K562 (cell line): ENCODE measurements at regions not wholly inside any gene's neighbourhood (a gene's known extent, or its start where the extent isn't known, plus 50 kb on each side); places are given as distances from the start of the nearest gene placed in this dataset.

Experiments
- ATAC-seq: fragments of 200-7000 bp; cut with Tn5 transposase; 3 replicates; pipeline ENCODE4 v1.9.1; 2020; ENCODE audit warnings: moderate library complexity
- BruUV-seq: library from RNA; stranded (reverse); fragments of 400-500 nt; replicated peaks from 2 replicates; lab custom pipeline; 2021; lab: Mats Ljungman, UMichigan
- CTCF ChIA-PET: fragments of 300-600 bp; formaldehyde crosslinking; extraction: SDS; loops from one replicate; lab custom pipeline; 2021; ENCODE audit warnings: low intra/inter-chr PET ratio; lab: Yijun Ruan, JAX
- POLR2A ChIA-PET: fragments of 300-600, 350-650 bp; sonication (Branson Sonifier 250); formaldehyde crosslinking; extraction: SDS; loops from one replicate; lab custom pipeline; 2021; ENCODE audit warnings: antibody characterized with exemption, inconsistent platforms; lab: Yijun Ruan, JAX
- DNase-seq, 4 experiments: peaks; one replicate each; pipeline versions ENCODE4 v3.0.0 to v3.0.0-alpha.2; 2011 to 2018; ENCODE audit warnings: low spot score in 3 of 4, mixed read lengths in 3 of 4; ENCODE audit errors: extremely low read depth in 1 of 4
- FAIRE-seq: peaks from 2 replicates; lab custom pipeline; 2011; peaks lifted over from hg19 to GRCh38; lab: Jason Lieb, UNC
- H2AFZ ChIP-seq: 2 replicates; pipeline ENCODE4 v1.6.0; 2011; ENCODE audit warnings: low read depth, low read length, control low read depth, inconsistent platforms
- H3K27ac ChIP-seq: fragments of 200-600 bp; 3 replicates; pipeline ENCODE4 v1.8.0; 2011; ENCODE audit warnings: low read depth, mild to moderate bottlenecking, control low read depth, inconsistent platforms, low read length, moderate library complexity, mixed read lengths; ENCODE audit errors: extremely low read depth
- H3K27me3 ChIP-seq, 2 experiments: fragments of 300-600 bp in 1 of 2; 2 replicates in 1 of 2; 3 replicates in 1 of 2; pipeline versions ENCODE4 v1.6.0 to v1.8.0; 2011; ENCODE audit warnings: inconsistent platforms in 2 of 2, low read length in 2 of 2, mild to moderate bottlenecking in 1 of 2, mixed read lengths in 1 of 2, moderate library complexity in 1 of 2; ENCODE audit not compliant: control insufficient read depth in 2 of 2, insufficient read depth in 2 of 2
- H3K36me3 ChIP-seq: fragments of 300-600 bp; 3 replicates; pipeline ENCODE4 v1.8.0; 2011; ENCODE audit warnings: mild to moderate bottlenecking, low read length, inconsistent platforms; ENCODE audit not compliant: control insufficient read depth, insufficient read depth
- H3K4me1 ChIP-seq, 2 experiments: fragments of 200-600 bp in 1 of 2; replicated peaks in 1 of 2; 2 replicates in 1 of 2; 3 replicates in 1 of 2; pipeline versions ENCODE4 v1.5.1 to v1.8.0; 2011; ENCODE audit warnings: inconsistent platforms in 2 of 2, low read length in 2 of 2, mild to moderate bottlenecking in 1 of 2, mixed read lengths in 1 of 2, moderate library complexity in 1 of 2; ENCODE audit not compliant: control insufficient read depth in 2 of 2, insufficient read depth in 2 of 2
- H3K4me2 ChIP-seq: 2 replicates; pipeline ENCODE4 v1.6.1; 2011; ENCODE audit warnings: low read length, control low read depth, inconsistent platforms, mixed read lengths; ENCODE audit not compliant: insufficient read depth
- H3K4me3 ChIP-seq: fragments of 200-600 bp; sonication (generic), shearing (Covaris generic); 2 replicates; pipeline ENCODE4 v1.5.1; 2016; ENCODE audit warnings: control low read depth, inconsistent platforms
- H3K79me2 ChIP-seq: fragments of 200-600 bp; 3 replicates; pipeline ENCODE4 v1.8.0; 2011; ENCODE audit warnings: low read length, inconsistent platforms; ENCODE audit not compliant: control insufficient read depth, insufficient read depth
- H3K9ac ChIP-seq, 2 experiments: 2 replicates each; pipeline versions ENCODE4 v1.6.0 to v1.6.1; 2011; ENCODE audit warnings: low read depth in 2 of 2, low read length in 2 of 2, control low read depth in 1 of 2, inconsistent platforms in 1 of 2, mild to moderate bottlenecking in 1 of 2, mixed read lengths in 1 of 2; ENCODE audit not compliant: insufficient read depth in 1 of 2
- H3K9me1 ChIP-seq: one replicate; pipeline ENCODE4 v1.6.0; 2011; ENCODE audit warnings: inconsistent platforms, mild to moderate bottlenecking, low read length, moderate library complexity; ENCODE audit not compliant: control insufficient read depth, insufficient read depth
- H3K9me3 ChIP-seq: replicated peaks from 2 replicates; pipeline ENCODE4 v1.5.1; 2011; ENCODE audit warnings: low read depth, low read length, inconsistent platforms; ENCODE audit not compliant: control insufficient read depth, insufficient read depth
- H4K20me1 ChIP-seq: replicated peaks from 2 replicates; pipeline ENCODE4 v1.6.1; 2011; ENCODE audit warnings: low read length, inconsistent platforms, mixed read lengths; ENCODE audit not compliant: control insufficient read depth, insufficient read depth
- ARID1B ChIP-seq: fragments of 450-650 bp; IDR thresholded peaks from 2 replicates; pipeline ENCODE4 v1.6.1; 2016; ENCODE audit warnings: antibody characterized with exemption, mild to moderate bottlenecking, inconsistent platforms
- CBFA2T3 ChIP-seq: fragments of 450-650 bp; IDR thresholded peaks from 2 replicates; pipeline ENCODE4 v1.6.1; 2017
- GATA2 ChIP-seq: sonication (generic); formaldehyde crosslinking; IDR thresholded peaks from 2 replicates; pipeline ENCODE4 v1.4.0; 2020; ENCODE audit warnings: mild to moderate bottlenecking, missing genetic modification reagents
- KHSRP ChIP-seq: fragments of 450-650 bp; IDR thresholded peaks from 2 replicates; pipeline ENCODE4 v1.6.1; 2017
- MEF2A ChIP-seq: IDR thresholded peaks from 2 replicates; pipeline ENCODE4 v1.6.1; 2011; ENCODE audit warnings: low read depth, mild to moderate bottlenecking, low read length, moderate library complexity; ENCODE audit not compliant: control insufficient read depth
- MTA1 ChIP-seq: fragments of 450-650 bp; IDR thresholded peaks from 2 replicates; pipeline ENCODE4 v1.6.1; 2017; ENCODE audit warnings: borderline replicate concordance
- NRF1 ChIP-seq, 2 experiments: fragments of 450-650 bp; IDR thresholded peaks in 1 of 2; conservative IDR thresholded peaks in 1 of 2; 2 replicates each; pipeline ENCODE4 v1.6.1; 2014; ENCODE audit warnings: mild to moderate bottlenecking in 2 of 2
- POLR2AphosphoS2 ChIP-seq: IDR thresholded peaks from 2 replicates; pipeline ENCODE4 v1.6.1; 2012; ENCODE audit warnings: low read length, improper control_type of control experiment
- SREBF1 ChIP-seq: fragments of 150-350 bp; IDR thresholded peaks from 2 replicates; pipeline ENCODE4 v1.6.1; 2014; ENCODE audit warnings: antibody characterized with exemption, low read depth, low read length, borderline replicate concordance
- SUPT5H ChIP-seq: fragments of 450-650 bp; IDR thresholded peaks from 2 replicates; pipeline ENCODE4 v1.6.1; 2016
- TEAD4 ChIP-seq, 2 experiments: sonication (generic) in 1 of 2; formaldehyde crosslinking in 1 of 2; IDR thresholded peaks; 2 replicates each; pipeline versions ENCODE4 v1.6.1 to v1.8.0; 2012 to 2022; ENCODE audit warnings: borderline replicate concordance in 1 of 2, inconsistent platforms in 1 of 2, low read length in 1 of 2, mild to moderate bottlenecking in 1 of 2, missing genetic modification reagents in 1 of 2
- THRA ChIP-seq: fragments of 450-650 bp; IDR thresholded peaks from 2 replicates; pipeline ENCODE4 v1.6.1; 2017; ENCODE audit warnings: mild to moderate bottlenecking, moderate library complexity
- USF1 ChIP-seq: sonication (generic); formaldehyde crosslinking; IDR thresholded peaks from 2 replicates; pipeline ENCODE4 v1.9.0; 2022; ENCODE audit warnings: mild to moderate bottlenecking, missing genetic modification reagents
- ZBTB8A ChIP-seq: fragments of 450-650 bp; IDR thresholded peaks from 2 replicates; pipeline ENCODE4 v1.6.1; 2018; ENCODE audit warnings: mild to moderate bottlenecking, moderate library complexity; ENCODE audit not compliant: partially characterized antibody
- ZNF445 ChIP-seq: fragments of 250-450 bp; sonication (Bioruptor Pico); IDR thresholded peaks from 2 replicates; pipeline ENCODE4 v1.4.0; 2020; ENCODE audit warnings: low read depth, mild to moderate bottlenecking, moderate library complexity
- WGBS: fragments of 100-300 bp; shearing (Covaris generic); methylation state at CpG from one replicate; pipeline ENCODE4 v1.1.6; 2016; ENCODE audit warnings: low coverage, mixed read lengths; ENCODE audit not compliant: insufficient coverage; ENCODE audit errors: missing lambda C conversion rate; 5-methylcytosine and 5-hydroxymethylcytosine counted together
- in situ Hi-C: fragments of 300-500 bp; cut with MboI; formaldehyde crosslinking; loops from 4 replicates; pipeline ENCODE4 v1.15.0; 2018; ENCODE audit warnings: inconsistent platforms, mixed read lengths
- intact Hi-C: fragments of 100-400 bp; cut with micrococcal nuclease; formaldehyde crosslinking; loops from 2 replicates; pipeline ENCODE4 v1.14.2; 2022

DNA sequence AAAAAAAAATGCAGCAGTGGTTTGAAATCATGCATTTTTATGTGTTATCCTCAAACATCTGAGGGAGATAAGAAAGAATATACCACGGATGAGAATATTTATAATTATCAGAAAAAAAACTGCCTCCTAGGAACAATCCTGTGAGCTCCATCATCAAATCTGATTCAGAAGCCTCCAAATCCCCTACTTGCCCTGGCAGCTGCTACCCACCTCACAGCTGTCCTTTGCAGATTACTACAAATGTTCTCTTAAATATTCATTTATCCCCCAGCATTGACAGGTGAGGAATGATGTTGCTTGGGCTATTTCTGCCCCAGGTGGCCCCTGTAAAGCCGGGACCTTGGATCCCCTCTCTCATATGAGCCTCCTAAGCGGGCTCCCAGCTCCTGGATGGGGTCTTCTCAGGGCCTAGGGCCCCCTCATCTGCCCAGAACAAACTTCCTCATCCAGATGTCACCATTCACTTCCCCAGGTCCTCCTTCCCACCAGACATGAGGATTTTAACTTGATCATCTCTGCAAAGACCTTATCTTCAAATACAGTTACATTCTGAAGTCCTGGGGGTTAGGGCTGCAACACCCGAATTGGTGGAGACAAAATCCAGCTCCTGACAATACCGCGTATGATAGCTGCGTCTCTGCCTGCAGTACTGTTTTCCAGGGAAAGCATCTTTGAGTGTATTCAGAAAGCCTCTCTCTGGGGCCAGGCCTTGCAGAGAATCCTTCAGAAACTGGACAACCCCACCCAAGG is 81.9 kb upstream of the INSIG1 start:
- H2AFZ ChIP-seq: no peak overlapping the region
- no peak for TF ChIP-seq TEAD4 (IDR thresholded peaks at IDR 0.05; ENCODE audit: low read length)
- no peak for TF ChIP-seq TEAD4 (CRISPR knock-in tag; IDR thresholded peaks at IDR 0.05; ENCODE audit: borderline replicate concordance)
- TF ChIP-seq GATA2: no peak
- TF ChIP-seq SUPT5H: no peak
- TF ChIP-seq MTA1: no peak
- TF ChIP-seq ZBTB8A: no peak
- no peak for TF ChIP-seq SREBF1
- no peak for TF ChIP-seq ARID1B
- no peak for TF ChIP-seq MEF2A
- 0 out of 2 replicates have a peak, but pooled peaks have one; percentile 23 for TF ChIP-seq POLR2AphosphoS2
- no peak for TF ChIP-seq ZNF445
- TF ChIP-seq KHSRP: no peak
- TF ChIP-seq CBFA2T3: no peak
- no peak for TF ChIP-seq NRF1 (conservative IDR thresholded peaks at IDR 0.05 in 1 of 2, IDR thresholded peaks at IDR 0.05 in 1 of 2)
- TF ChIP-seq USF1 (CRISPR knock-in tag): 0 out of 2 replicates have a peak, but pooled peaks have one; percentile 19
- no peak for TF ChIP-seq THRA
- TF ChIP-seq, all 486 proteins: peak for 2
- Histone ChIP-seq H3K27ac (no peak overlapping the region), H3K9me3 (no peaks in the 10 kb centered on the region), H3K79me2 (no peaks in the 10 kb centered on the region), H3K4me2 (no peak overlapping the region), H3K4me3 (no peak overlapping the region), H4K20me1 (peaks cover 12% of the 10 kb centered on the region; the same call in 1 of the 2 replicates), H3K4me1 (peaks cover 15 to 31% of the 10 kb centered on the region in 2 experiments), H3K9ac (no peak overlapping the region), H3K9me1 (no peaks in the 10 kb centered on the region), H3K27me3 (peaks cover 25 to 50% of the 10 kb centered on the region in 2 experiments), H3K36me3 (no peaks in the 10 kb centered on the region)
- POLR2A ChIA-PET: interaction anchor here (0.5 to 11.6 kb wide), 6 partner anchors 8 to 192 kb away, joined by 3 to 127 read pairs (median 4); no protein-coding TSS in a partner anchor
- intact Hi-C loops: no loop called here
- no TSS peak for BruUV-seq
- 7% methylated on average over 7 of the region's 7 CpGs for WGBS
- FAIRE-seq (peak; percentile 81), ATAC-seq (no peak), DNase-seq (no peak)
- CTCF ChIA-PET: no interaction called here
- in situ Hi-C loops: no loop called here
